Mammary epithelial cell (primary cell): ENCODE measurements at regions not wholly inside any gene's neighbourhood (a gene's known extent, or its start where the extent isn't known, plus 50 kb on each side); places are given as distances from the start of the nearest gene placed in this dataset.

Experiments
- CTCF ChIP-seq, 2 donors: IDR thresholded peaks in 1 of 2; conservative IDR thresholded peaks in 1 of 2; 2 replicates each; pipeline ENCODE4 v1.5.1; 2011 to 2012; ENCODE audit warnings: inconsistent platforms in 2 of 2, low read length in 2 of 2, mild to moderate bottlenecking in 2 of 2, control low read depth in 1 of 2, low read depth in 1 of 2; ENCODE audit not compliant: insufficient read depth in 1 of 2; ENCODE audit errors: extremely low read depth in 1 of 2
- EZH2 ChIP-seq: IDR thresholded peaks from 2 replicates; pipeline ENCODE4 v1.6.1; 2012; ENCODE audit warnings: low read length, inconsistent platforms, borderline replicate concordance

- TF ChIP-seq CTCF (conservative IDR thresholded peaks at IDR 0.05 in 1 of 2, IDR thresholded peaks at IDR 0.05 in 1 of 2; ENCODE audit: extremely low read depth in 1 of 2, insufficient read depth in 1 of 2, low read depth in 1 of 2, low read length in 2 of 2) = no peak
- TF ChIP-seq EZH2 = no peak
Measured at GRCh38 chr1:186750257-186750656, 70.0 kb upstream of the PTGS2 start.
